Stimulated activated naive CD4-positive, alpha-beta T cell (primary cell): ENCODE measurements at regions not wholly inside any gene's neighbourhood (a gene's known extent, or its start where the extent isn't known, plus 50 kb on each side); places are given as distances from the start of the nearest gene placed in this dataset.

Experiments used
- DNase-seq, 6 experiments: peaks; one replicate each; lab custom pipeline; 2025; lab: John Stamatoyannopoulos, UW

- no peak for DNase-seq
Measured at GRCh38 chr11:127138613-127139012, 138.0 kb upstream of the KIRREL3 start.

- no peak for DNase-seq
Measured at GRCh38 chr11:127137771-127138280, 137.3 kb upstream of the KIRREL3 start.

- no peak for DNase-seq
Measured at GRCh38 chr11:127136438-127136837, 135.9 kb upstream of the KIRREL3 start.

GRCh38 chr11:127135256-127135655 is 134.7 kb upstream of the KIRREL3 start:
- no peak for DNase-seq

- DNase-seq, result no peak
Measured at GRCh38 chr11:127133061-127133460, 132.5 kb upstream of the KIRREL3 start.

GRCh38 chr11:127130321-127130720 is 129.8 kb upstream of the KIRREL3 start:
- no peak for DNase-seq

GRCh38 chr11:127126986-127127385 is 126.4 kb upstream of the KIRREL3 start:
- no peak for DNase-seq

GRCh38 chr11:127119356-127119755 is 118.8 kb upstream of the KIRREL3 start:
- DNase-seq, result no peak

GRCh38 chr11:127118811-127119210 is 118.2 kb upstream of the KIRREL3 start:
- no peak for DNase-seq

GRCh38 chr11:127117231-127117739 is 116.7 kb upstream of the KIRREL3 start:
- DNase-seq, result no peak

- DNase-seq, result no peak
Measured at GRCh38 chr11:127115844-127116243, 115.3 kb upstream of the KIRREL3 start.

- no peak for DNase-seq
Measured at GRCh38 chr11:127114035-127114434, 113.5 kb upstream of the KIRREL3 start.

GRCh38 chr11:127110542-127110941 is 110.0 kb upstream of the KIRREL3 start:
- no peak for DNase-seq

GRCh38 chr11:127109796-127110480 is 109.4 kb upstream of the KIRREL3 start:
- no peak for DNase-seq

- DNase-seq, result no peak
Measured at GRCh38 chr11:127108838-127109237, 108.3 kb upstream of the KIRREL3 start.

- no peak for DNase-seq
Measured at GRCh38 chr11:127106938-127107337, 106.4 kb upstream of the KIRREL3 start.

GRCh38 chr11:127105593-127106541 is 105.3 kb upstream of the KIRREL3 start:
- no peak for DNase-seq

- no peak for DNase-seq
Measured at GRCh38 chr11:127103586-127104388, 103.2 kb upstream of the KIRREL3 start.

GRCh38 chr11:127098684-127099083 is 98.1 kb upstream of the KIRREL3 start:
- DNase-seq, result no peak

GRCh38 chr11:127080735-127081134 is 80.2 kb upstream of the KIRREL3 start:
- no peak for DNase-seq

GRCh38 chr11:127075758-127076157 is 75.2 kb upstream of the KIRREL3 start:
- DNase-seq, result no peak
